DOHH2 (cell line): ENCODE measurements at regions not wholly inside any gene's neighbourhood (a gene's known extent, or its start where the extent isn't known, plus 50 kb on each side); places are given as distances from the start of the nearest gene placed in this dataset.

ENCODE experiments used
- H3F3A ChIP-seq: fragments of 200-600 bp; sonication (generic), shearing (Covaris generic); 2 replicates; pipeline ENCODE4 v1.6.0; 2016; ENCODE audit warnings: antibody characterized with exemption, mild to moderate bottlenecking; ENCODE audit not compliant: control insufficient read depth, insufficient read depth
- H3K27ac ChIP-seq: fragments of 200-600 bp; sonication (generic); 2 replicates; pipeline ENCODE4 v1.5.1; 2014; ENCODE audit warnings: low read depth, mild to moderate bottlenecking, low read length, moderate library complexity
- H3K27me3 ChIP-seq: fragments of 200-600 bp; sonication (generic); 2 replicates; pipeline ENCODE4 v1.6.1; 2014; ENCODE audit warnings: mild to moderate bottlenecking, low read length, mixed read lengths; ENCODE audit not compliant: control insufficient read depth
- H3K36me3 ChIP-seq: fragments of 200-600 bp; sonication (generic); 2 replicates; pipeline ENCODE4 v1.6.1; 2014; ENCODE audit warnings: mild to moderate bottlenecking, low read length, moderate library complexity, mixed read lengths; ENCODE audit not compliant: control insufficient read depth
- H3K4me1 ChIP-seq: fragments of 200-600 bp; sonication (generic); 2 replicates; pipeline ENCODE4 v1.6.1; 2014; ENCODE audit warnings: mild to moderate bottlenecking, low read length, mixed read lengths; ENCODE audit not compliant: control insufficient read depth
- H3K4me2 ChIP-seq: fragments of 200-600 bp; sonication (generic); 2 replicates; pipeline ENCODE4 v1.6.0; 2014; ENCODE audit warnings: mild to moderate bottlenecking, low read length, moderate library complexity
- H3K4me3 ChIP-seq: fragments of 200-600 bp; sonication (generic); 2 replicates; pipeline ENCODE4 v1.5.1; 2014; ENCODE audit warnings: mild to moderate bottlenecking, low read length, mixed read lengths
- H3K79me2 ChIP-seq: fragments of 200-600 bp; sonication (generic); 2 replicates; pipeline ENCODE4 v1.6.1; 2014; ENCODE audit warnings: mild to moderate bottlenecking, low read length, mixed read lengths; ENCODE audit not compliant: control insufficient read depth
- H3K9me2 ChIP-seq: fragments of 200-600 bp; sonication (generic); replicated peaks from 2 replicates; pipeline ENCODE4 v1.6.1; 2014; ENCODE audit warnings: mild to moderate bottlenecking, low read length, mixed read lengths; ENCODE audit not compliant: control insufficient read depth
- H3K9me3 ChIP-seq: fragments of 200-600 bp; sonication (generic); 2 replicates; pipeline ENCODE4 v1.6.1; 2014; ENCODE audit warnings: antibody characterized with exemption, low read length, mixed read lengths; ENCODE audit not compliant: control insufficient read depth, insufficient read depth
- H4K20me1 ChIP-seq: fragments of 200-600 bp; sonication (generic); 2 replicates; pipeline ENCODE4 v1.6.0; 2014; ENCODE audit warnings: low read depth, mild to moderate bottlenecking, antibody characterized with exemption, low read length, moderate library complexity; ENCODE audit not compliant: control insufficient read depth, insufficient read depth
- EZH2phosphoT487 ChIP-seq: fragments of 200-600 bp; sonication (generic); IDR thresholded peaks from 2 replicates; pipeline ENCODE4 v1.6.1; 2017; ENCODE audit warnings: borderline replicate concordance, mild to moderate bottlenecking, antibody characterized with exemption, low read length, moderate library complexity, mixed read lengths
- TF ChIP-seq, protein P1 (sequence below): fragments of 200-600 bp; sonication (generic); IDR thresholded peaks from one replicate; pipeline ENCODE4 v1.5.1; 2014; ENCODE audit warnings: antibody characterized with exemption, mild to moderate bottlenecking, low read depth, low read length; ENCODE audit not compliant: poor library complexity, severe bottlenecking

DNA sequence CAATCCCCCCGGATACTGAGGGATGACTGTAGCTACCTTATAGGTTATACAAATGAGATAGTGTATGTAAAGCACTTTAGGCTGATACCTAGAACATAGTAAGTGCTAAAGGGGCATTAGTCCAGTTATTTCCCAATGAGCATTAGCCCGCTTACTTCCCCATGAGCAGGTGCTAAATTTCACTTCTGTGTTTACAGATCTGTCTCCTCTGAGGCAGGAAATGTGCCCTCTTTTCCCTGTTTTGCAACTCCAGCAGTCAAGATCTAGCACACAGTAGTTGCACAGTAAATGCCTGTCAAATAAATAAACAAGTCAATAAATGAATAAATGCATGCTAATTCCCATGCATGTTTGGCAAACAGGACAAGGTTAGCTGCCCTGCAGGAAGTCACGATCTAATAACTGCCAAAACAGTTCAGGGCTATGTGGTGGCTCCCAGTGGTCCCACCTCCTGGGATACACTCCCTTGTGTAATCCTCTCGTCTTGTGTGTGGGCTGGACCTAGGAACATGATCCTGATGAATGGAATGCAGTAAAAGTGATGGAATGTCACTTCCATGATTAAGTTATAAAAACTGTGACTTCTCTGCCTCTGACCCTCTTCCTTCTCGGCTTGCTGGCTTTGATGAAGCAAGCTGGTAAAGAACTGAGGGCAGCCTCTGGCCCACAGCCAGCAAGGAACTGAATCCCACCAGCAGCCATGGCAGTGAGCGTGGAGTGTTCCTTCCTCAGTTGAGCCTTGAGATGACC, 459.0 kb downstream of the SOX6 start:
- H3K4me3 ChIP-seq = no peak overlapping the region
- no peaks in the 10 kb centered on the region for H3K9me2 ChIP-seq
- H3K27ac ChIP-seq = no peak overlapping the region
- no peaks in the 10 kb centered on the region for H4K20me1 ChIP-seq
- H3K9me3 ChIP-seq = no peaks in the 10 kb centered on the region
- no peaks in the 10 kb centered on the region for H3K27me3 ChIP-seq
- H3F3A ChIP-seq = no peaks in the 10 kb centered on the region
- TF ChIP-seq EZH2phosphoT487 = no peak
- TF ChIP-seq, protein P1, sequence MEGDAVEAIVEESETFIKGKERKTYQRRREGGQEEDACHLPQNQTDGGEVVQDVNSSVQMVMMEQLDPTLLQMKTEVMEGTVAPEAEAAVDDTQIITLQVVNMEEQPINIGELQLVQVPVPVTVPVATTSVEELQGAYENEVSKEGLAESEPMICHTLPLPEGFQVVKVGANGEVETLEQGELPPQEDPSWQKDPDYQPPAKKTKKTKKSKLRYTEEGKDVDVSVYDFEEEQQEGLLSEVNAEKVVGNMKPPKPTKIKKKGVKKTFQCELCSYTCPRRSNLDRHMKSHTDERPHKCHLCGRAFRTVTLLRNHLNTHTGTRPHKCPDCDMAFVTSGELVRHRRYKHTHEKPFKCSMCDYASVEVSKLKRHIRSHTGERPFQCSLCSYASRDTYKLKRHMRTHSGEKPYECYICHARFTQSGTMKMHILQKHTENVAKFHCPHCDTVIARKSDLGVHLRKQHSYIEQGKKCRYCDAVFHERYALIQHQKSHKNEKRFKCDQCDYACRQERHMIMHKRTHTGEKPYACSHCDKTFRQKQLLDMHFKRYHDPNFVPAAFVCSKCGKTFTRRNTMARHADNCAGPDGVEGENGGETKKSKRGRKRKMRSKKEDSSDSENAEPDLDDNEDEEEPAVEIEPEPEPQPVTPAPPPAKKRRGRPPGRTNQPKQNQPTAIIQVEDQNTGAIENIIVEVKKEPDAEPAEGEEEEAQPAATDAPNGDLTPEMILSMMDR = no peak
- H3K36me3 ChIP-seq = no peaks in the 10 kb centered on the region
- no peaks in the 10 kb centered on the region for H3K4me1 ChIP-seq
- no peaks in the 10 kb centered on the region for H3K79me2 ChIP-seq
- H3K4me2 ChIP-seq = no peak overlapping the region

DNA sequence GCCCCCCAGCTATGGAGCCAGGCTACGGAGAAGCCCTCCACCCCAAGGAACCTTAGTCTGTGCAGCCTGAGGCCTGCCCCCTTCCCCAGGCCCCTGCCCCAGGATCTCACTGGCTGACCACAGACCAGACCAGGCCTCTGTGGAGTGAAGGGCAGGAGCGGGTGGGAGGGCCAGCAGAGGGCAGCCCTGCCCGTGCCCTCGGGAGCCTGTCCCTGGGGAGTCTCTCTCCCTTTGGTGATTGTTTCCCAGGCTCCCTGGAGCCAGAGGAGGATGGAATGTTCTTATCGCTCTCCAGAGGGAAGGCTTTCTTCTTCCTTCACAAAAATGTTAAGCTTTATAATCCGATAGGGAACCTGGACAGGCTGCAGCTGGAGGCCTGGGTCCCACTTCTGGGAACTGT, 455.3 kb downstream of the SOX6 start:
- H4K20me1 ChIP-seq = no peaks in the 10 kb centered on the region
- no peaks in the 10 kb centered on the region for H3K9me2 ChIP-seq
- no peak for TF ChIP-seq EZH2phosphoT487
- TF ChIP-seq, protein P1 = no peak
- H3K9me3 ChIP-seq = no peaks in the 10 kb centered on the region
- H3K4me2 ChIP-seq = no peak overlapping the region
- H3K27me3 ChIP-seq = no peaks in the 10 kb centered on the region
- H3K4me3 ChIP-seq = no peak overlapping the region
- no peaks in the 10 kb centered on the region for H3K36me3 ChIP-seq
- no peaks in the 10 kb centered on the region for H3K79me2 ChIP-seq
- no peaks in the 10 kb centered on the region for H3F3A ChIP-seq
- no peak overlapping the region for H3K27ac ChIP-seq
- H3K4me1 ChIP-seq = no peaks in the 10 kb centered on the region

DNA sequence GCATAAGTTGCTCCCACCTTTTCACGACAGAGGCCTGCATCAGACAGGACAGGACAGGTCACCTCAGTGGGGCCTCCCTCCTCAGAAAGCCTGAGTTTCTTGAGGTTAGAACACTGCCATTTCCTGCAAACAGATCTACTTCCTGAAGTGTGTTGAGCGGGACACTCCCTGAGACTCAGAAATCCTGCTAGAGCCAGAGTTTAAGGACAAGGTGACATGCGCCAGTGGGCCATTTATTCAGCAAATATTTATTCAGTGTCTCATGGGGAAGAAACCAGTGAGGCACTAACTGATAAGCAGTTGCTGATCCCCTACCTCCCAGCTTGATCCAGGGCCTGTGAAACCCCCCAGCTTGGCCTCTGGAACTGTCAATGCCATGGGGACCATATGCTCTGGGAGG, 454.6 kb downstream of the SOX6 start:
- Histone ChIP-seq H3K79me2 (no peaks in the 10 kb centered on the region), H4K20me1 (no peaks in the 10 kb centered on the region), H3K4me1 (no peaks in the 10 kb centered on the region), H3F3A (no peaks in the 10 kb centered on the region), H3K27me3 (no peaks in the 10 kb centered on the region), H3K4me3 (no peak overlapping the region), H3K9me3 (peaks cover 3% of the 10 kb centered on the region; the same call in 1 of the 2 replicates), H3K9me2 (no peaks in the 10 kb centered on the region), H3K27ac (no peak overlapping the region), H3K36me3 (no peaks in the 10 kb centered on the region), H3K4me2 (no peak overlapping the region)
- TF ChIP-seq, protein P1 = no peak
- TF ChIP-seq EZH2phosphoT487 = no peak
